SU-DHL-6 (cell line): ENCODE measurements at regions not wholly inside any gene's neighbourhood (a gene's known extent, or its start where the extent isn't known, plus 50 kb on each side); places are given as distances from the start of the nearest gene placed in this dataset.

ENCODE experiments used
- CTCF ChIP-seq: fragments of 200-600 bp; sonication (generic); IDR thresholded peaks from one replicate; pipeline ENCODE4 v1.5.1; 2017; ENCODE audit warnings: antibody characterized with exemption, mild to moderate bottlenecking, low read length, moderate library complexity; ENCODE audit not compliant: insufficient read depth, poor library complexity, severe bottlenecking
- EZH2phosphoT487 ChIP-seq: fragments of 200-600 bp; sonication (generic), shearing (Covaris generic); conservative IDR thresholded peaks from 2 replicates; pipeline ENCODE4 v1.6.1; 2018; ENCODE audit warnings: mild to moderate bottlenecking, antibody characterized with exemption, low read length, moderate library complexity, mixed read lengths

GRCh38 chr15:69647142-69647513, 194.5 kb downstream of the RPLP1 start:
- TF ChIP-seq CTCF = no peak
- no peak for TF ChIP-seq EZH2phosphoT487
